PC-3 (cell line): ENCODE measurements at regions not wholly inside any gene's neighbourhood (a gene's known extent, or its start where the extent isn't known, plus 50 kb on each side); places are given as distances from the start of the nearest gene placed in this dataset.

ENCODE experiments used
- EZH2 ChIP-seq: fragments of 300-600 bp; sonication (generic); IDR thresholded peaks from one replicate; pipeline ENCODE4 v1.6.1; 2017; ENCODE audit warnings: antibody characterized with exemption, mild to moderate bottlenecking, low read length; ENCODE audit not compliant: unreplicated experiment
- EZH2phosphoT487 ChIP-seq: fragments of 300-600 bp; sonication (generic); IDR thresholded peaks from 2 replicates; pipeline ENCODE4 v1.6.1; 2018; ENCODE audit warnings: mild to moderate bottlenecking, antibody characterized with exemption, low read length, borderline replicate concordance
- TF ChIP-seq, protein P1 (sequence below): fragments of 300-600 bp; sonication (generic); conservative IDR thresholded peaks from 2 replicates; pipeline ENCODE4 v1.5.1; 2017; ENCODE audit warnings: antibody characterized with exemption, low read depth, mild to moderate bottlenecking, low read length

DNA sequence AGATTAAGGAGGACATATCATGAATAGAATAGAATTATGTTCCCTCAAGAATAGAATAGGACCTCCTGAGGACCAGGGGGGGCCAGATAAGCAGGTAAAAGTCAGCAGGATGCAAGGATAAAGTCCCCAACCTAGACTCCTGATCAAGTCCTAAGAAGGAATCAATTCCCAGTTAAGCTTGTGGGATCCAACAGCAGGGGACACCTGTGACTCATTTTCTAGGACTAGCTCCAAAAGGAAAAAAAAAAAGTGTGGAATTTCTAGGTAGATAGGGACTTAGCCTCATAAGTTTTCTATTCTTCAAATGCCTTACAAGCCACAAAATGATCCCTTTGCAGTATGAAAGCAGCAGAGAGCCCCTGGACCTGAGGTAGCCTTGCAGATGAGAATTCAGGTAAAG, 336.2 kb downstream of the WDR11 start:
- TF ChIP-seq EZH2 (no peak), EZH2phosphoT487 (no peak)
- TF ChIP-seq, protein P1, sequence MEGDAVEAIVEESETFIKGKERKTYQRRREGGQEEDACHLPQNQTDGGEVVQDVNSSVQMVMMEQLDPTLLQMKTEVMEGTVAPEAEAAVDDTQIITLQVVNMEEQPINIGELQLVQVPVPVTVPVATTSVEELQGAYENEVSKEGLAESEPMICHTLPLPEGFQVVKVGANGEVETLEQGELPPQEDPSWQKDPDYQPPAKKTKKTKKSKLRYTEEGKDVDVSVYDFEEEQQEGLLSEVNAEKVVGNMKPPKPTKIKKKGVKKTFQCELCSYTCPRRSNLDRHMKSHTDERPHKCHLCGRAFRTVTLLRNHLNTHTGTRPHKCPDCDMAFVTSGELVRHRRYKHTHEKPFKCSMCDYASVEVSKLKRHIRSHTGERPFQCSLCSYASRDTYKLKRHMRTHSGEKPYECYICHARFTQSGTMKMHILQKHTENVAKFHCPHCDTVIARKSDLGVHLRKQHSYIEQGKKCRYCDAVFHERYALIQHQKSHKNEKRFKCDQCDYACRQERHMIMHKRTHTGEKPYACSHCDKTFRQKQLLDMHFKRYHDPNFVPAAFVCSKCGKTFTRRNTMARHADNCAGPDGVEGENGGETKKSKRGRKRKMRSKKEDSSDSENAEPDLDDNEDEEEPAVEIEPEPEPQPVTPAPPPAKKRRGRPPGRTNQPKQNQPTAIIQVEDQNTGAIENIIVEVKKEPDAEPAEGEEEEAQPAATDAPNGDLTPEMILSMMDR: no peak
